ENCODE measurements at regions not wholly inside any gene's neighbourhood (a gene's known extent, or its start where the extent isn't known, plus 50 kb on each side); places are given as distances from the start of the nearest gene placed in this dataset.

DNA sequence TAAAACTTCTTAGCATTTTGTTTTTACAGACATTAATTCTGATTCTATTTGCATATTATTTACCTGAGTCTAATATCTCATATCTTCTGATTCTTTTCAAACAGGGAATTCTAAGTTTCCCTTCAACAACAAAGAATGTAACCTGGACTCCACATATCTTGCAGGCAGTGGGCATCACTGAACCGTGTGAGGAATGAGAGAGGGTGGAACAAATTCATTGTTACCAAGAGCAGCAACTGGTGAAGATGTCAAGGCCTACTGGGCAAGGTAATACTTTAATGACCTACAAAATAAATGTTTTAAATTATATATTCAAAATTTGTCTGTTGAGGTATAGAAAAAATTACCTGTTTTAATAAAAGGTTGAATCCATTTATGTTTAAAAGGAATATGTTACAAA lies 455.3 kb upstream of the TUSC1 start:
- no peaks in the 10 kb centered on the region for H3K27me3 ChIP-seq (ENCODE audit: insufficient read depth, low read length)
- no peak overlapping the region for H2AFZ ChIP-seq (ENCODE audit: low read length)
- no peak overlapping the region for H3K27ac ChIP-seq (ENCODE audit: low read depth, low read length)

DNA sequence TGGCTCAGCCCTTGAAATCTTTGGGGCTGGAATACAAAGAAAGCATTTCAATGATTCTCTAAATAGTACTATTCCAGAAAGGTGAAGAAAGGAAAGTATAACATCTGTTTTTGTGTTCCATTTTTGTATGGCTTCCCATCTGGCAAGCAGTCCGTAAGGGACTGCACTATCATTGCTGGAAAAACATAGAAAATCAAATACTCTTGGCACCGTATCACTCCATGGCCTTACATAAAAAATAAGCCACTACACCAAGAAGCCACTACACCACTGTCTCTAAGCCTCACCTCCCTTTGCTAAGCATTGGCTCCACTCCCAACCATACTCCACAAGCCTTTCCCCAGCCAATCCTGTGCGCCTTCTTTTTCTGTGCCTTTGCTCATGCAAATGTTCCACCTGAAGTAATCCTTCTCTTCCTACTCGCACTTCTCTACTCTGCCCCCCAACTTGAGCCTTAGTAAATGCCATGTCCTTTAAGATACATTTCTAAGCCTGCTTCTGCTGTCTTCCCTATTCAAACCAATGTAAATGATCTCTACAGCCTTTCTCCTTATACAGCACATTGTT lies 454.6 kb upstream of the TUSC1 start:
- no peak overlapping the region for H3K4me3 ChIP-seq (ENCODE audit: insufficient read depth, low read length)
- no peaks in the 10 kb centered on the region for H3K79me2 ChIP-seq (ENCODE audit: insufficient read depth, low read length)
- no peaks in the 10 kb centered on the region for H3K9me3 ChIP-seq (ENCODE audit: low read depth, low read length)
- no peak for TF ChIP-seq CTCF (IDR thresholded peaks at IDR 0.05; ENCODE audit: extremely low read depth, low read depth, low read length)
- DNase-seq (ENCODE audit: insufficient read length, low spot score, missing footprints) = no peak
- no peaks in the 10 kb centered on the region for H3K36me3 ChIP-seq (ENCODE audit: insufficient read depth, low read length)
- no peaks in the 10 kb centered on the region for H4K20me1 ChIP-seq (ENCODE audit: insufficient read depth, low read length)
- H2AFZ ChIP-seq (ENCODE audit: low read length) = no peak overlapping the region
- no peaks in the 10 kb centered on the region for H3K4me1 ChIP-seq (ENCODE audit: insufficient read depth, low read length)
- no peak overlapping the region for H3K4me2 ChIP-seq (ENCODE audit: insufficient read depth, low read length)
- H3K27me3 ChIP-seq (ENCODE audit: insufficient read depth, low read length) = no peaks in the 10 kb centered on the region
- no peak overlapping the region for H3K27ac ChIP-seq (ENCODE audit: low read depth, low read length)

More for the DNA sequence above, 455.3 kb upstream of the TUSC1 start:
- no peak for TF ChIP-seq CTCF (IDR thresholded peaks at IDR 0.05; ENCODE audit: extremely low read depth, low read depth, low read length)
- no peaks in the 10 kb centered on the region for H3K79me2 ChIP-seq (ENCODE audit: insufficient read depth, low read length)
- H3K4me2 ChIP-seq (ENCODE audit: insufficient read depth, low read length) = no peak overlapping the region
- H3K36me3 ChIP-seq (ENCODE audit: insufficient read depth, low read length) = no peaks in the 10 kb centered on the region
- no peak for DNase-seq (ENCODE audit: insufficient read length, low spot score, missing footprints)
- H4K20me1 ChIP-seq (ENCODE audit: insufficient read depth, low read length) = no peaks in the 10 kb centered on the region
- H3K9me3 ChIP-seq (ENCODE audit: low read depth, low read length) = no peaks in the 10 kb centered on the region
- H3K4me3 ChIP-seq (ENCODE audit: insufficient read depth, low read length) = no peak overlapping the region
- no peaks in the 10 kb centered on the region for H3K4me1 ChIP-seq (ENCODE audit: insufficient read depth, low read length)

- H2AFZ ChIP-seq (ENCODE audit: low read length) = no peak overlapping the region
- H3K4me1 ChIP-seq (ENCODE audit: insufficient read depth, low read length) = no peaks in the 10 kb centered on the region
- TF ChIP-seq CTCF (IDR thresholded peaks at IDR 0.05; ENCODE audit: extremely low read depth, low read depth, low read length) = no peak
- no peak overlapping the region for H3K4me2 ChIP-seq (ENCODE audit: insufficient read depth, low read length)
- no peaks in the 10 kb centered on the region for H3K79me2 ChIP-seq (ENCODE audit: insufficient read depth, low read length)
- H3K9me3 ChIP-seq (ENCODE audit: low read depth, low read length) = no peaks in the 10 kb centered on the region
- H3K27me3 ChIP-seq (ENCODE audit: insufficient read depth, low read length) = no peaks in the 10 kb centered on the region
- DNase-seq (ENCODE audit: insufficient read length, low spot score, missing footprints) = no peak
- H4K20me1 ChIP-seq (ENCODE audit: insufficient read depth, low read length) = no peaks in the 10 kb centered on the region
- H3K27ac ChIP-seq (ENCODE audit: low read depth, low read length) = no peak overlapping the region
- no peak overlapping the region for H3K4me3 ChIP-seq (ENCODE audit: insufficient read depth, low read length)
- H3K36me3 ChIP-seq (ENCODE audit: insufficient read depth, low read length) = no peaks in the 10 kb centered on the region
These were observed 453.6 kb upstream of the TUSC1 start for GRCh38 chr9:26131886-26132285.

DNA sequence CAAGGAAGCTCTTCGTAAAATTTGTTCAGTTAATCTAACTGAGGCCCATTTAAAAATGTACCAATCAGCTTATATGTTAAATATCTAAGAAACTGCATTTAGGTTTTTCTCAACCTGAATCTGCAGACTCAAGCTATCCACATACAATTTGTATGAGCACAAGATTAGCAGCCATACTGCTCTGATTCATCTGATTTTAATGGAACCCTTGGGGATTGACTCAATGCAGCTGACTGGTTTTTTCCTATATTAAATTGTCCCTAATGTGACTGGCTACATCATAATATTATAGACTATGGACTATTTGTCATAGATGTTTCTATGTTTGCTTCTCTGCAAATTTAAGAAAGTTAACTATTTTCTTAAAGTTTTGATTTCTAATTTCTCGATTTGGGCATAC lies 451.0 kb upstream of the TUSC1 start:
- Histone ChIP-seq H4K20me1 (ENCODE audit: insufficient read depth, low read length) (no peaks in the 10 kb centered on the region), H3K4me1 (ENCODE audit: insufficient read depth, low read length) (no peaks in the 10 kb centered on the region), H3K4me2 (ENCODE audit: insufficient read depth, low read length) (no peak overlapping the region), H3K27ac (ENCODE audit: low read depth, low read length) (peak overlapping the region; percentile 24), H2AFZ (ENCODE audit: low read length) (no peak overlapping the region), H3K27me3 (ENCODE audit: insufficient read depth, low read length) (no peaks in the 10 kb centered on the region), H3K4me3 (ENCODE audit: insufficient read depth, low read length) (no peak overlapping the region), H3K36me3 (ENCODE audit: insufficient read depth, low read length) (no peaks in the 10 kb centered on the region), H3K79me2 (ENCODE audit: insufficient read depth, low read length) (no peaks in the 10 kb centered on the region), H3K9me3 (ENCODE audit: low read depth, low read length) (no peaks in the 10 kb centered on the region)
- no peak for DNase-seq (ENCODE audit: insufficient read length, low spot score, missing footprints)
- TF ChIP-seq CTCF (IDR thresholded peaks at IDR 0.05; ENCODE audit: extremely low read depth, low read depth, low read length) = no peak

Data from osteoblast (primary cell).